ENCODE measurements at regions not wholly inside any gene's neighbourhood (a gene's known extent, or its start where the extent isn't known, plus 50 kb on each side); places are given as distances from the start of the nearest gene placed in this dataset.

DNA sequence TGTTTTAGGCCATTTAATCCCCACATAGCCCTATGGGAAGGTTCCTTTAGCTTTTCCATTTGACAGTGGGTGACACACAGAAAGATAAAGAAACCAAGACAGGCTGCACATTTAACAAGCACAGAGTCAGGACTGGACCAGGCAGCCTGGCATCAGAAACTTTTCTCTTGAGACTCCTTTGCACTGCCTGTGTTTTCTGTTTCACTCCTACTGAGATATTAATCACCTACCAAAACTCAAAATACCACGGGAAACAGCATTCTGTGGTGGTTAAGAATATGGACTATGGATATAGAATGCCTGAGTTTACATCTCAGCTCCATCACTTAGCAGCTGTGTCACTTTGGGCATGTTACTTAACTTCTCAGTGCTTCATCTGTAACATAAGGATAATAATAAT, 73.3 kb downstream of the CTAGE1 start:
- Histone ChIP-seq H3K9ac (ENCODE audit: low read depth, low read length) (no peak overlapping the region), H3K9me3 (ENCODE audit: control insufficient read depth, insufficient read depth, low read length) (no peaks in the 10 kb centered on the region), H3K27me3 (ENCODE audit: control insufficient read depth, insufficient read depth, low read length) (peaks cover 69% of the 10 kb centered on the region), H3K36me3 (ENCODE audit: control insufficient read depth, insufficient read depth, low read length) (no peaks in the 10 kb centered on the region), H3K4me1 (ENCODE audit: control insufficient read depth, insufficient read depth, low read length) (peaks cover 14% of the 10 kb centered on the region), H3K4me3 (ENCODE audit: low read depth, low read length) (no peak overlapping the region)

DNA sequence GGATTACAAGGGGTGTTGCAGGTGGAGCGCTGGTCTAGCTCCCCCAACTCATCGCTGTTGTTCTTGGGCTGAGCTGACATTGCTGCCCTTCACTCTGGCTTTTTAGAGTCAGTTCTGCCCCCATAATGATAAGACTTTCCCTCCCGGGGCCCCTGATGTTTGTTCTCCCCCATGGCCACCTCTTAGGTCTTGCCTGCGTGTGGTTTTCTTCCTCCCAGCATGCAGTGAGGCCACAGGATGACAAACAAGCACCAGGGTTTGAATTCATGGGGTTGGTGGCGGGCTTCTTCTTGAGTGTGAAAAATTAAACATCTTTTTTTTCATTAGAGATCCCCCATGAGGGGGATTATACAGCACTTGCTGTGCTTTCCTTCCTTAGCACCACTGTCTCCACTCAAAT, 74.1 kb downstream of the CTAGE1 start:
- H3K9ac ChIP-seq (ENCODE audit: low read depth, low read length): no peak overlapping the region
- H3K4me1 ChIP-seq (ENCODE audit: control insufficient read depth, insufficient read depth, low read length): peaks cover 14% of the 10 kb centered on the region
- no peak overlapping the region for H3K4me3 ChIP-seq (ENCODE audit: low read depth, low read length)
- no peaks in the 10 kb centered on the region for H3K9me3 ChIP-seq (ENCODE audit: control insufficient read depth, insufficient read depth, low read length)
- H3K27me3 ChIP-seq (ENCODE audit: control insufficient read depth, insufficient read depth, low read length): peaks cover 60% of the 10 kb centered on the region
- no peaks in the 10 kb centered on the region for H3K36me3 ChIP-seq (ENCODE audit: control insufficient read depth, insufficient read depth, low read length)

DNA sequence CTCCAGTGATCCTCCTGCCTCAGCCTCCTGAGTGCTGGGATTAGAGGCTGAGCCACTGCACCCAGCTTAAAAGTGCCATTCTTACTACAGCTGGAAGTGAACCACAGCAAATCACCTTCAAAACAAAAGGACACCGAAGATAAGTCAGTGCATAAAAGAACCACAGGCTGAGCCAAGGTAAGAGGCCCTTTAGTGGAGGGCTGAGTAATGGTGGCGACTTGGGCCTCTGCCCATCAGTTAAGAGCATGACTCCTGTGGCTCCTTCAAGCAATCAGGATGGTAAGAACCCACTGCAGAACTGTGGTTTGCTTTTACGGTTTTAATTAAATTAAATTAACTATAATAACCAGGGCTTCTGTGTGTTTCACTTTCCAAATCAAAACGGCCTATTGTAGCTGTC, 75.1 kb downstream of the CTAGE1 start:
- H3K9me3 ChIP-seq (ENCODE audit: control insufficient read depth, insufficient read depth, low read length): no peaks in the 10 kb centered on the region
- H3K4me3 ChIP-seq (ENCODE audit: low read depth, low read length): no peak overlapping the region
- H3K27me3 ChIP-seq (ENCODE audit: control insufficient read depth, insufficient read depth, low read length): peaks cover 57% of the 10 kb centered on the region
- H3K36me3 ChIP-seq (ENCODE audit: control insufficient read depth, insufficient read depth, low read length): no peaks in the 10 kb centered on the region
- peaks cover 10% of the 10 kb centered on the region for H3K4me1 ChIP-seq (ENCODE audit: control insufficient read depth, insufficient read depth, low read length)
- no peak overlapping the region for H3K9ac ChIP-seq (ENCODE audit: low read depth, low read length)

- H3K36me3 ChIP-seq (ENCODE audit: control insufficient read depth, insufficient read depth, low read length): no peaks in the 10 kb centered on the region
- H3K27me3 ChIP-seq (ENCODE audit: control insufficient read depth, insufficient read depth, low read length): peaks cover 34% of the 10 kb centered on the region
- H3K9me3 ChIP-seq (ENCODE audit: control insufficient read depth, insufficient read depth, low read length): no peaks in the 10 kb centered on the region
- no peaks in the 10 kb centered on the region for H3K4me1 ChIP-seq (ENCODE audit: control insufficient read depth, insufficient read depth, low read length)
- H3K9ac ChIP-seq (ENCODE audit: low read depth, low read length): no peak overlapping the region
- H3K4me3 ChIP-seq (ENCODE audit: low read depth, low read length): no peak overlapping the region
Measured at GRCh38 chr18:22340331-22340730, 77.4 kb downstream of the CTAGE1 start.

- H3K4me1 ChIP-seq (ENCODE audit: control insufficient read depth, insufficient read depth, low read length): no peaks in the 10 kb centered on the region
- peaks cover 30% of the 10 kb centered on the region for H3K27me3 ChIP-seq (ENCODE audit: control insufficient read depth, insufficient read depth, low read length)
- no peaks in the 10 kb centered on the region for H3K36me3 ChIP-seq (ENCODE audit: control insufficient read depth, insufficient read depth, low read length)
- H3K4me3 ChIP-seq (ENCODE audit: low read depth, low read length): no peak overlapping the region
- no peak overlapping the region for H3K9ac ChIP-seq (ENCODE audit: low read depth, low read length)
- no peaks in the 10 kb centered on the region for H3K9me3 ChIP-seq (ENCODE audit: control insufficient read depth, insufficient read depth, low read length)
Measured at GRCh38 chr18:22339913-22340312, 77.8 kb downstream of the CTAGE1 start.

DNA sequence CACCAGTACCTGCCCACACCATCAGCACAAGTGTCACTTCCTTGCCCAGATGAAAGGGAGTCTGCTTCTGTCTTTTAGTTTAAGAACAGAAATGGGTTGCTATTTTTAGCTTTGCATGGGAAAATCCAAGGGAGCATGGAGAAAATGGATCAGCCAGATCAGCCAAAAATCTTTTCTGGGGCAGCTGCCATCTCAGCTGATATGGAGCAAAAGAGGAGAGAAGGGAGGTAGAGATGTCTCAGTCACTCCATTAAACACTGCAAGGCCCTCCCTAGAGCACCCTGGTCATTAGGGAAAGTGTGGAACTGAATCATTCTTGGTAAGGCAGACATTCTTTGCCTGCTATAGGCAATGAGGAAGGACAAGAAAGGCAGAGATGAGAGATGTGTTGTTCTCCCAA, 79.9 kb downstream of the CTAGE1 start:
- H3K4me1 ChIP-seq (ENCODE audit: control insufficient read depth, insufficient read depth, low read length): no peaks in the 10 kb centered on the region
- H3K27me3 ChIP-seq (ENCODE audit: control insufficient read depth, insufficient read depth, low read length): peaks cover 11% of the 10 kb centered on the region
- no peak overlapping the region for H3K4me3 ChIP-seq (ENCODE audit: low read depth, low read length)
- H3K9ac ChIP-seq (ENCODE audit: low read depth, low read length): no peak overlapping the region
- no peaks in the 10 kb centered on the region for H3K9me3 ChIP-seq (ENCODE audit: control insufficient read depth, insufficient read depth, low read length)
- no peaks in the 10 kb centered on the region for H3K36me3 ChIP-seq (ENCODE audit: control insufficient read depth, insufficient read depth, low read length)

- no peaks in the 10 kb centered on the region for H3K9me3 ChIP-seq (ENCODE audit: control insufficient read depth, insufficient read depth, low read length)
- H3K27me3 ChIP-seq (ENCODE audit: control insufficient read depth, insufficient read depth, low read length): peaks cover 12% of the 10 kb centered on the region
Measured at GRCh38 chr18:22337306-22337705, 80.4 kb downstream of the CTAGE1 start.

GRCh38 chr18:22336406-22336805, 81.3 kb downstream of the CTAGE1 start:
- Histone ChIP-seq H3K4me3 (ENCODE audit: low read depth, low read length) (no peak overlapping the region), H3K4me1 (ENCODE audit: control insufficient read depth, insufficient read depth, low read length) (peaks cover 2% of the 10 kb centered on the region), H3K36me3 (ENCODE audit: control insufficient read depth, insufficient read depth, low read length) (no peaks in the 10 kb centered on the region), H3K9ac (ENCODE audit: low read depth, low read length) (no peak overlapping the region), H3K27me3 (ENCODE audit: control insufficient read depth, insufficient read depth, low read length) (peaks cover 19% of the 10 kb centered on the region), H3K9me3 (ENCODE audit: control insufficient read depth, insufficient read depth, low read length) (no peaks in the 10 kb centered on the region)

More at GRCh38 chr18:22337306-22337705, 80.4 kb downstream of the CTAGE1 start:
- Histone ChIP-seq H3K4me3 (ENCODE audit: low read depth, low read length) (no peak overlapping the region), H3K9ac (ENCODE audit: low read depth, low read length) (no peak overlapping the region), H3K36me3 (ENCODE audit: control insufficient read depth, insufficient read depth, low read length) (no peaks in the 10 kb centered on the region), H3K4me1 (ENCODE audit: control insufficient read depth, insufficient read depth, low read length) (peaks cover 2% of the 10 kb centered on the region)

GRCh38 chr18:22335731-22336198, 82.0 kb downstream of the CTAGE1 start:
- no peaks in the 10 kb centered on the region for H3K36me3 ChIP-seq (ENCODE audit: control insufficient read depth, insufficient read depth, low read length)
- H3K9me3 ChIP-seq (ENCODE audit: control insufficient read depth, insufficient read depth, low read length): no peaks in the 10 kb centered on the region
- peaks cover 7% of the 10 kb centered on the region for H3K4me1 ChIP-seq (ENCODE audit: control insufficient read depth, insufficient read depth, low read length)
- no peak overlapping the region for H3K9ac ChIP-seq (ENCODE audit: low read depth, low read length)
- no peak overlapping the region for H3K4me3 ChIP-seq (ENCODE audit: low read depth, low read length)
- peaks cover 20% of the 10 kb centered on the region for H3K27me3 ChIP-seq (ENCODE audit: control insufficient read depth, insufficient read depth, low read length)

GRCh38 chr18:22334567-22334966, 83.1 kb downstream of the CTAGE1 start:
- Histone ChIP-seq H3K9me3 (ENCODE audit: control insufficient read depth, insufficient read depth, low read length) (no peaks in the 10 kb centered on the region), H3K4me1 (ENCODE audit: control insufficient read depth, insufficient read depth, low read length) (peaks cover 10% of the 10 kb centered on the region), H3K36me3 (ENCODE audit: control insufficient read depth, insufficient read depth, low read length) (no peaks in the 10 kb centered on the region), H3K9ac (ENCODE audit: low read depth, low read length) (no peak overlapping the region), H3K27me3 (ENCODE audit: control insufficient read depth, insufficient read depth, low read length) (peaks cover 28% of the 10 kb centered on the region), H3K4me3 (ENCODE audit: low read depth, low read length) (no peak overlapping the region)

DNA sequence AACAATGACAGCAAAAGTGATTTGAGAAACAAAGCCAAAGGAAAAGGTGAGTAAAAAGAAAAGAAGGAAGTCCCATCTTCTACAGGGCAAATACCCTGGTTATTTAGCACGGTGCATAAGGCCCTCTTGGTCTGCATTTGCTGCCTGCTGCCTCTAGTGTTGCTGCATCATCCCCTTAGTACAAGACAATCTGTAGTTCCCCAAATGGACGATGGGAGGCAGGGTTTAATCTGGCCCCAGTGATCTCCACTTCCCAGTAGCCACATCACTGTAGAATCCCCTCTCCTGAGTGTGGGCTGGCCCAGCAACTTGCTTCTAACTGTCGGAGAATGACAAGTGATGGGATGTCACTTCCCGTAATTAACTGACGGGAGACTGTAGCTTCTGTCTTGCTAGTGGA, 85.1 kb downstream of the CTAGE1 start:
- Histone ChIP-seq H3K9me3 (ENCODE audit: control insufficient read depth, insufficient read depth, low read length) (no peaks in the 10 kb centered on the region), H3K36me3 (ENCODE audit: control insufficient read depth, insufficient read depth, low read length) (no peaks in the 10 kb centered on the region), H3K9ac (ENCODE audit: low read depth, low read length) (no peak overlapping the region), H3K4me1 (ENCODE audit: control insufficient read depth, insufficient read depth, low read length) (peaks cover 10% of the 10 kb centered on the region), H3K4me3 (ENCODE audit: low read depth, low read length) (no peak overlapping the region), H3K27me3 (ENCODE audit: control insufficient read depth, insufficient read depth, low read length) (peaks cover 42% of the 10 kb centered on the region)

GRCh38 chr18:22330508-22330907, 87.2 kb downstream of the CTAGE1 start:
- Histone ChIP-seq H3K9me3 (ENCODE audit: control insufficient read depth, insufficient read depth, low read length) (no peaks in the 10 kb centered on the region), H3K4me1 (ENCODE audit: control insufficient read depth, insufficient read depth, low read length) (peaks cover 10% of the 10 kb centered on the region), H3K36me3 (ENCODE audit: control insufficient read depth, insufficient read depth, low read length) (no peaks in the 10 kb centered on the region), H3K9ac (ENCODE audit: low read depth, low read length) (no peak overlapping the region), H3K4me3 (ENCODE audit: low read depth, low read length) (no peak overlapping the region), H3K27me3 (ENCODE audit: control insufficient read depth, insufficient read depth, low read length) (peaks cover 63% of the 10 kb centered on the region)

All from iPS-15b (cell line).